Stimulated activated CD4-positive, alpha-beta T cell treated with anti-CD3 and anti-CD28 coated beads, Interleukin-4, amount 100 ng/mL, for 1 hour (primary cell): ENCODE measurements at regions not wholly inside any gene's neighbourhood (a gene's known extent, or its start where the extent isn't known, plus 50 kb on each side); places are given as distances from the start of the nearest gene placed in this dataset.

Experiments used
- DNase-seq: peaks from one replicate; pipeline ENCODE4 v3.0.0-alpha.2; 2020

GRCh38 chr4:41430792-41431191, 107.2 kb upstream of the LIMCH1 start:
- DNase-seq, result no peak

- DNase-seq, result no peak
Measured at GRCh38 chr4:41431276-41431675, 106.7 kb upstream of the LIMCH1 start.

GRCh38 chr4:41432219-41432618, 105.7 kb upstream of the LIMCH1 start:
- DNase-seq, result no peak

DNA sequence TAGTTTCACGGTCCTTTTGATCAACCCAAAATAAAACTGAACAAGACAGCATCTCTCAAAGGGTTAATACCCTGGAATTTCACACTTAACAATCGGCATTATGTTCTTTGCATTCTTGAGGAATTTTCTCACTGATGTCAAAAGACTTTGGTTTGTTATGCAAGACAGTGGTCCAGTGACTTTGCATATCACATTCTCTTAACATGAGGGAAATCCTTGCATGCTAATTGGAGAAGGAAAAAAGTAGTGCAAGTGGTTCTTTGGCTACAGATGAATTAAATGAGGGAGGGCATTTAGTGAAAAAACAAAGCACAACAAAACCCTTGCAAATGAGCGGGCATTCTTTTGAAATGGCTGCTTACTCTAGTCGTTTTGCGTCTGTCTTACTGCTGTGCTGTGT, 105.1 kb upstream of the LIMCH1 start:
- DNase-seq, result no peak

- DNase-seq, result no peak
Measured at GRCh38 chr4:41433361-41433760, 104.6 kb upstream of the LIMCH1 start.

DNA sequence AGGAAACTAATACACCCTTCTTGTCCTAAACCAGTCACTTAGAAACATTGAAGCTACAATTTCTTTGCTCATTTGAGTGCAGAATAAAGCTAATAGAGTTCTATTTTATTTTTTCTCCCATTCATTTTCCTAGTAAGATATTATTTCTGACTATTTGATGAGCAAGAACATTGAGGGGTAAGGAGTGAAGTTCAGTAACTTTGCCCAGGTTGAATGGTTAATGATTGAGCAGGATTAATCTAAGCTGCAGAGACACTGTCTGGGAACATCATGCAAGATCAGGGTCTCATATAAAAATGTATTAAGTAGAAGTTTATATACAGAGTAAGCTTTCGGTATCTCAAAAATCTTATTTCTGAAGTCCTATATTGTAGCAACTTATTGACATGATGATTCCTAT, 102.4 kb upstream of the LIMCH1 start:
- no peak for DNase-seq

DNA sequence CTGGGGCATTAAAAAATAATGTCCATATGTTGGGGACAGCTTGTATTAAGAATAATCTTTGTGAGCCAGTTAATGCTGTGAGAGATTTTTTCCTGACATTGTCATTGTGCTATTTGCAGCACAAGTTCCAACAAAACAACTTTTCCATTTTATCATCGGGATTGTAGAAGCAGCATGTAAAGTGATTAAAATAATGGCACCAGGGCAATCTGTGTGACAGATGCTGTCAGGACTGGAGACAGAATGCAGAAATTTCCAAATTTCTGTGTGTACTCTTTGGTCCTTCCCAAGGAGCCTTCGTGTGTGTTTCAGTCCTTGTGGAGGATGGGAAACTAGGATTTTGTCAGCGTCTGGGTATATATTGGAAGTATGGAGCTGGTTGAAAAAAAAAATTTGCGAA, 101.5 kb upstream of the LIMCH1 start:
- DNase-seq, result no peak

- DNase-seq, result no peak
Measured at GRCh38 chr4:41437111-41437536, 100.8 kb upstream of the LIMCH1 start.

GRCh38 chr4:41438931-41439297, 99.0 kb upstream of the LIMCH1 start:
- no peak for DNase-seq

DNA sequence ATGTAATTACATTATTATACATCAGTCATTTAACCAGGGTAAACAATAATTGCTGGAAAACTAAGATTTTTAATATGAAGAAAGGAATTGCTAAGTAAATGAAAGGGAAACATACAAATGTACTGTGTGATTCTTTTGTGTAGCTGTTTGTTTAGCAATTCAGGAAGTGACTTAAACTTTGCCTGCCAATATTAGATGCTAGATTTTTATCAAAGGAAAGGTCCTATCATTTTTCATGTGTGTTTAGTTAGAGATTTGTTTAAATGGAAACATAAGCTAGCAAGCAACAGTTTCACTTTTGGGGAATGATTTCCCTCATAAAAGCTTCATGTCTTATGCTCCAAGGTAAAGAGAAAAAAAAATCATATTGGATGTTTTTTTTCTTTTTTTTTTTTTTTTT, 95.1 kb upstream of the LIMCH1 start:
- DNase-seq, result no peak

DNA sequence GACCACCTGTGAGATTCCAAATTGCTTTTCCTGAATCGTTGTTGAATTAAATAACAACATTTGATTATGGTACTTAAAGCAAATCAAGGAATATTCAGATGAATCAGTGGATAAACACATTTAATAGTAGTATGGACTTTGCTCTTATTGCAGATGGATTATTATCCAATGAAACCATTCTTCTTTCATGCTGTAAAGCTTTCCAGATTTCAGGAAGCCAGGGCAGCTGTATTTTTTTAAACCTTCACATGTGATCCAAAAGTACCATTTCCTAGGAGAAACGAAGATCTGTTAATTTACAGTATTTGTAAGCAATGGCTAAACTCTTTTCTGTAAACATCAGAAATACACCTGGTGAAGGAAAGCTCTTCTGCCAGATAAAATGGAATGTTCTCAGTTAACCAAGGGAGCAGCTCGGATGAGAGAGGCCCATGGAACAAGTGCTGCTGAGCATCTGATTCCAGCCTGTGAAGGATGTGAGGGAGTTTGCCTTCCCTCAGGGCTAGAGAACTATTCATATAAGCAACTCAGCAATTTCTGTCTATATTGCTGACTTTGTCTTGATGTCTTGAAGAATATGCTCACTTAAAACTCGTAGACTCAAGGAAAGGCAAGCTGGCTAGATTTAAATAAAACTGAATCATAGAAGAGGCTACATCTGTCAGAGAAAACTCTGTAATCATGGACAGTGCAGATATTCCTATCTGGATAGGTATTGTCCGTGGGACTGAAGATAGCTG, 94.4 kb upstream of the LIMCH1 start:
- DNase-seq, result no peak

DNA sequence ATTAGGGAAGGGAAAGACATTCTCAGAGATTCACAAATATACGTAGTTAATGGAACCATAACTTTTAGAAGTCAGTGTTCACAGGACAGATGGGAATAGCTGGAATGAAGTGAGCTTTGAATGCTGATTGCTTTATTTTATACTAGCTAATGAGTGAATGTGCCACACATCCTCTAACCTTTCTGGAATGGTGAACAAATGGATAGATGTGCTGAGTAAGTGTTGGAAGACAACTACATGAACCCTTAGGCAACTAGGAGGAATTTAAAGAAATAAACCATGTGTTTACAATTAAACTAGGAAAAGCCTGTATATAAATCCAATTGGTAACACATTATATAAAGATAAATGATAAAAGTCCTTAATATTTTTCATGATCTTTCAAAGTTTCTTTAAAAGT, 91.6 kb upstream of the LIMCH1 start:
- DNase-seq, result no peak

GRCh38 chr4:41446981-41447725, 90.8 kb upstream of the LIMCH1 start:
- no peak for DNase-seq

GRCh38 chr4:41448934-41449333, 89.0 kb upstream of the LIMCH1 start:
- DNase-seq, result no peak

DNA sequence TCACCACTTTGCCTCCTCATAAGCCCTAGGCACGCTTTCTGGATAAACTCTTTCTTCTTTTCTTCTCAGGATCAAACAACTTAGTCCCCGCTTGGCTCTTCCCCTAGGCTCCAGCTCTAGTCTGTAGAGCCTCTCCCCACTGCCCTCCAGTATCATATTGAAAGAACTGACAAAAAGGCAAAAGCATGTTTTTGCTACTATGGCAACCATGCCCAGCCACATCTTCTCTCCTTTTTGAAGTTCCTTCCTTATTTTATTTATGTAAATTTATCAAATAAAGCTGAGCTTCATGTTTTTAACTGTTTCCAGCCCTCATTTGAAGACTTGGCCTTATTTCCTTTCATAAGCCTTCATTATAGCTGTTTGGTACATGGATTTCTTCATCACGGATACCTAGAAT, 86.0 kb upstream of the LIMCH1 start:
- no peak for DNase-seq

DNA sequence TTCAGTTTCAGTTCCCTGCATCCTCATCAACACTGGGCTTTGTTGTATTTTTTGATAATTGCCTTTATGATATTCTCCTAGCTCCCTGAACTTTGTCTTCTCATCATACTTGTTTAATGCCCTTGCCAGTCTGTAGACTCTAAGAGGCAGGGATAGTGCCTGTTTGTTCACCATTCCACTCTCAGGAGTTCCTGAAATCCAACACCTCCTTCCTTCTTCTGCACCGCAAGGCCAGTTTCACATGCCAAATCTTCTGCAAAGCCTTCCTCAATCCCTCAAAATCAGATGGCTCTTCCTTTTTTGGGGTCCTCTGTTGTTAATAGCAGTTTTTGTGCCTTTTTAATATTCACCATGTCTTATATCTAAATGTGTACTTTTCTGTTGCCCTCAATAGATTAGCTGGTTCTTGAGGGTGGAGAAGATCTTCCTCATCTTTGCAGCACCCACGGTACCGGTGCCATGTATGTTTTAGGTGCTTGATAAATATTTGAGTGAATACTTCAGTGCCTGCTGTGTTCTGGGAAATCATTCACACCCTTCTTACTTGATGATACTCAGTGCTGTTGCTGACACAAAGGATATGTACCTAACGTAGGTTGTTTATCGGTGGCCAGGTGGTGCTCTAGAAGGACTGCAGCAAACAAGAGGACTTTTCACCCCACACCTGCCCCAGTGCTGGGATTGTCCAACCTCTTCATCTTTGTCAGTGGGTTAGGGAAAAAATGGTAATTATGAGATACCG, 85.3 kb upstream of the LIMCH1 start:
- DNase-seq, result no peak

DNA sequence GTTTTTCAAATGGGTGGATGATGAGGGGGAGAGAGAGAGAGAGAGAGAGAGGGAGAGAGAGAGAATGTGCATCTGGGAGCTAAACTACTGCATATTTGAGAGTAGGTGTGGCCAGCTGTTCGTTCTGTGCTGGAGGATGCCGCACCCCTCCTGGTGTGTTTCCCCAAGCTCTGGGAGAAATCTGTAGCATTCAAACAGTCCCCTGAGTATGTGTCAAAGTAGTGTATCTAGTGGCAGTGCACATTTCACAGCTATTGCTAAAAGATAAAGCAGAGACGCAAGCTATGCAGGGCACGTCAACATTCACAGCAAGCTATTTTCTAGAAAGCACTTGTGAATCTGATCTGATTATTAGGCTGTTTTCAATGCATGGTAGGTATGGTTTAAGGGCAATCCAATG, 83.5 kb upstream of the LIMCH1 start:
- no peak for DNase-seq

DNA sequence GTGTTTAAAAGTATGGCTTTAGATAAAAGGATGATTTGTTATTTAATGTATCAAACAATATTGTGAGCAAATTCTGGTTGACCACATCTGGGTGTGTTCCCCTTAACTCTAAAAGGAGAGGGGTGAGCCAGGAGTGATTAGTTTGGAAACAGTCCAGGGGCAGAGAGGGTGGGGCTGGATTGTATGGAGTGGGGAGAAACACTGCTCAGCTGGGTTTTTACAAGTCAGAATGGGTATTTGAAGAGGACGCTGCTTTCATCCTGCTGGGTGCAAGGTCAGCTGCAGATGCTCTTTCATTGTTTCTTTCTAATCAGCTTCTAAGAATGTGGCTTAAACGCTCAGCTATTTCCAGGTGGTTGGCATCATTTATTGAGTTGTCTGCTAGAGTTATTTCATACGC, 82.8 kb upstream of the LIMCH1 start:
- DNase-seq, result no peak

- no peak for DNase-seq
Measured at GRCh38 chr4:41456559-41457101, 81.3 kb upstream of the LIMCH1 start.

DNA sequence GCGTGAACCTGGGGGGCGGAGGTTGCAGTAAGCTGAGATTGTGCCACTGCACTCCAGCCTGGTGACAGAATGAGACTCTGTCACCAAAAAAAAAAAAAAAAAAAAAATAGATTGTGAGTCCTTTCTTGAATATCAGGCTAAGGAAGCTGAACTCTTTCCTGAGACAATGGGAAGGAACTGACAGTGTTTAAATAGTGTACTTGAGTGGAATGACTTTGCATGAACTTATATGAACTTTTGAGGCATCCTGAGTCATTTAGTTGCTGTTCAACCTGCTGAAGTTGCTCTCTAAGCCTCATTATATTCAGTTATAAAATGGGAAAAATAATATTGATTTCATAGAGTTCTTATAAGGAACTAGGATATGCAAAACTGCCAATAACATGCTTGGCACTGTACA, 79.3 kb upstream of the LIMCH1 start:
- DNase-seq, result no peak

- DNase-seq, result no peak
Measured at GRCh38 chr4:41460641-41461040, 77.3 kb upstream of the LIMCH1 start.

- no peak for DNase-seq
Measured at GRCh38 chr4:41461780-41462307, 76.1 kb upstream of the LIMCH1 start.

- DNase-seq, result no peak
Measured at GRCh38 chr4:41465146-41465761, 72.7 kb upstream of the LIMCH1 start.
